MV-4-11 (cell line): ENCODE measurements at regions not wholly inside any gene's neighbourhood (a gene's known extent, or its start where the extent isn't known, plus 50 kb on each side); places are given as distances from the start of the nearest gene placed in this dataset.

Source experiments
- DNase-seq: peaks from one replicate; lab custom pipeline; 2025; lab: John Stamatoyannopoulos, UW

- DNase-seq, result no peak
Observed at GRCh38 chr10:44056967-44057805, 327.7 kb downstream of the CXCL12 start.

GRCh38 chr10:44056206-44056605 lies 328.7 kb downstream of the CXCL12 start:
- DNase-seq, result no peak

GRCh38 chr10:44054046-44054445 lies 330.9 kb downstream of the CXCL12 start:
- DNase-seq, result no peak

GRCh38 chr10:44053391-44053790 lies 331.5 kb downstream of the CXCL12 start:
- no peak for DNase-seq

GRCh38 chr10:44051584-44052385 lies 333.1 kb downstream of the CXCL12 start:
- DNase-seq, result no peak

- DNase-seq, result no peak
Observed at GRCh38 chr10:44051091-44051490, 333.8 kb downstream of the CXCL12 start.

- no peak for DNase-seq
Observed at GRCh38 chr10:44049301-44050015, 335.4 kb downstream of the CXCL12 start.

GRCh38 chr10:44047361-44047760 lies 337.5 kb downstream of the CXCL12 start:
- no peak for DNase-seq

GRCh38 chr10:44046605-44047004 lies 338.3 kb downstream of the CXCL12 start:
- DNase-seq, result no peak

- no peak for DNase-seq
Observed at GRCh38 chr10:44045020-44045419, 339.9 kb downstream of the CXCL12 start.

- no peak for DNase-seq
Observed at GRCh38 chr10:44044549-44044948, 340.3 kb downstream of the CXCL12 start.

GRCh38 chr10:44043646-44044375 lies 341.1 kb downstream of the CXCL12 start:
- DNase-seq, result no peak

GRCh38 chr10:44042926-44043602 lies 341.8 kb downstream of the CXCL12 start:
- no peak for DNase-seq

GRCh38 chr10:44042075-44042770 lies 342.7 kb downstream of the CXCL12 start:
- no peak for DNase-seq

- no peak for DNase-seq
Observed at GRCh38 chr10:44039599-44039998, 345.3 kb downstream of the CXCL12 start.

- DNase-seq, result no peak
Observed at GRCh38 chr10:44036425-44036824, 348.5 kb downstream of the CXCL12 start.

GRCh38 chr10:44035474-44036197 lies 349.3 kb downstream of the CXCL12 start:
- DNase-seq, result no peak

- no peak for DNase-seq
Observed at GRCh38 chr10:44034946-44035345, 350.0 kb downstream of the CXCL12 start.

- no peak for DNase-seq
Observed at GRCh38 chr10:44033008-44033407, 351.9 kb downstream of the CXCL12 start.

- no peak for DNase-seq
Observed at GRCh38 chr10:44032216-44032615, 352.7 kb downstream of the CXCL12 start.
